ENCODE measurements at regions not wholly inside any gene's neighbourhood (a gene's known extent, or its start where the extent isn't known, plus 50 kb on each side); places are given as distances from the start of the nearest gene placed in this dataset.
"Not testable (repeated sequence)": the region's sequence is repeated elsewhere in the genome, so short reads cannot be mapped to it uniquely, and the experiment has no call there.

GRCh38 chr5:72641164-72641563 lies 134.0 kb upstream of the ZNF366 start:
- DNase-seq (ENCODE audit: low spot score) (no peak), ATAC-seq (ENCODE audit: low read depth) (no peak)
- no peaks in the 10 kb centered on the region for H3K9me3 ChIP-seq (ENCODE audit: severe bottlenecking)
- no peaks in the 10 kb centered on the region for H3K4me1 ChIP-seq (ENCODE audit: insufficient read depth, poor library complexity, severe bottlenecking)
- no peak overlapping the region for H3K4me3 ChIP-seq (ENCODE audit: severe bottlenecking)
- TF ChIP-seq, protein P1, sequence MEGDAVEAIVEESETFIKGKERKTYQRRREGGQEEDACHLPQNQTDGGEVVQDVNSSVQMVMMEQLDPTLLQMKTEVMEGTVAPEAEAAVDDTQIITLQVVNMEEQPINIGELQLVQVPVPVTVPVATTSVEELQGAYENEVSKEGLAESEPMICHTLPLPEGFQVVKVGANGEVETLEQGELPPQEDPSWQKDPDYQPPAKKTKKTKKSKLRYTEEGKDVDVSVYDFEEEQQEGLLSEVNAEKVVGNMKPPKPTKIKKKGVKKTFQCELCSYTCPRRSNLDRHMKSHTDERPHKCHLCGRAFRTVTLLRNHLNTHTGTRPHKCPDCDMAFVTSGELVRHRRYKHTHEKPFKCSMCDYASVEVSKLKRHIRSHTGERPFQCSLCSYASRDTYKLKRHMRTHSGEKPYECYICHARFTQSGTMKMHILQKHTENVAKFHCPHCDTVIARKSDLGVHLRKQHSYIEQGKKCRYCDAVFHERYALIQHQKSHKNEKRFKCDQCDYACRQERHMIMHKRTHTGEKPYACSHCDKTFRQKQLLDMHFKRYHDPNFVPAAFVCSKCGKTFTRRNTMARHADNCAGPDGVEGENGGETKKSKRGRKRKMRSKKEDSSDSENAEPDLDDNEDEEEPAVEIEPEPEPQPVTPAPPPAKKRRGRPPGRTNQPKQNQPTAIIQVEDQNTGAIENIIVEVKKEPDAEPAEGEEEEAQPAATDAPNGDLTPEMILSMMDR (IDR thresholded peaks at IDR 0.05; ENCODE audit: poor library complexity, severe bottlenecking) = no peak
- H3K27me3 ChIP-seq (ENCODE audit: insufficient read depth, poor library complexity, severe bottlenecking) = no peaks in the 10 kb centered on the region
- no peak overlapping the region for H3K27ac ChIP-seq (ENCODE audit: poor library complexity, severe bottlenecking)
- no peaks in the 10 kb centered on the region for H3K36me3 ChIP-seq (ENCODE audit: low read depth)

- TF ChIP-seq, protein P1 (IDR thresholded peaks at IDR 0.05; ENCODE audit: poor library complexity, severe bottlenecking) = no peak
- DNase-seq (ENCODE audit: low spot score) = no peak
- no peaks in the 10 kb centered on the region for H3K9me3 ChIP-seq (ENCODE audit: severe bottlenecking)
- no peaks in the 10 kb centered on the region for H3K27me3 ChIP-seq (ENCODE audit: insufficient read depth, poor library complexity, severe bottlenecking)
- H3K36me3 ChIP-seq (ENCODE audit: low read depth) = no peaks in the 10 kb centered on the region
- H3K27ac ChIP-seq (ENCODE audit: poor library complexity, severe bottlenecking) = no peak overlapping the region
- H3K4me3 ChIP-seq (ENCODE audit: severe bottlenecking) = no peak overlapping the region
- no peak for ATAC-seq (ENCODE audit: low read depth)
- H3K4me1 ChIP-seq (ENCODE audit: insufficient read depth, poor library complexity, severe bottlenecking) = no peaks in the 10 kb centered on the region
These were observed 129.8 kb upstream of the ZNF366 start for GRCh38 chr5:72637058-72637457.

- not testable (repeated sequence) for H3K27me3 ChIP-seq (ENCODE audit: insufficient read depth, poor library complexity, severe bottlenecking); ATAC-seq (ENCODE audit: low read depth); DNase-seq (ENCODE audit: low spot score); H3K27ac ChIP-seq (ENCODE audit: poor library complexity, severe bottlenecking); H3K4me1 ChIP-seq (ENCODE audit: insufficient read depth, poor library complexity, severe bottlenecking); H3K36me3 ChIP-seq (ENCODE audit: low read depth); H3K4me3 ChIP-seq (ENCODE audit: severe bottlenecking); H3K9me3 ChIP-seq (ENCODE audit: severe bottlenecking)
These were observed 129.4 kb upstream of the ZNF366 start for GRCh38 chr5:72636565-72636964.

DNA sequence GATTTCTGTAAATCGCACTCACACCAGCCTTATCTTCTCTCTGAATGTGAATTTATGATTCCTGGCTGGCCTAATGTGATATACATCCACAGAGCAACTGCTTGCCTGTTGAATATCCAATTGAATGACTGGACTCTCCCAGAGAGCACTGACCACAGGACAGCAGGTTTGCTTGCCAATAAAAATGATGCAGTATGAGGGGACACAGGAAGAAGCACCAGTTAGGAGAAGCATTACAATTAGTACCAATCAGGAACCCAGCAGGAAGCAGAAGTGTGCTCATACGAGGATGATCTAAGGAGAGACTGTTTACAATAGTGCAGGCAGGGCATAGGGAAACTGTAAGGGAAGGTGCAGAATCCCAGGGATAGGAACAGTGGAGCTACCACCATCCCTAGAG lies 127.2 kb upstream of the ZNF366 start:
- Histone ChIP-seq H3K4me3 (ENCODE audit: severe bottlenecking) (no peak overlapping the region), H3K27ac (ENCODE audit: poor library complexity, severe bottlenecking) (no peak overlapping the region), H3K9me3 (ENCODE audit: severe bottlenecking) (no peaks in the 10 kb centered on the region), H3K27me3 (ENCODE audit: insufficient read depth, poor library complexity, severe bottlenecking) (no peaks in the 10 kb centered on the region), H3K36me3 (ENCODE audit: low read depth) (no peaks in the 10 kb centered on the region), H3K4me1 (ENCODE audit: insufficient read depth, poor library complexity, severe bottlenecking) (no peaks in the 10 kb centered on the region)
- TF ChIP-seq, protein P1 (IDR thresholded peaks at IDR 0.05; ENCODE audit: poor library complexity, severe bottlenecking) = no peak
- DNase-seq (ENCODE audit: low spot score) (no peak), ATAC-seq (ENCODE audit: low read depth) (no peak)

GRCh38 chr5:72633649-72634048 lies 126.4 kb upstream of the ZNF366 start:
- no peaks in the 10 kb centered on the region for H3K27me3 ChIP-seq (ENCODE audit: insufficient read depth, poor library complexity, severe bottlenecking)
- H3K4me1 ChIP-seq (ENCODE audit: insufficient read depth, poor library complexity, severe bottlenecking) = no peaks in the 10 kb centered on the region
- no peak overlapping the region for H3K27ac ChIP-seq (ENCODE audit: poor library complexity, severe bottlenecking)
- no peak for DNase-seq (ENCODE audit: low spot score)
- H3K4me3 ChIP-seq (ENCODE audit: severe bottlenecking) = no peak overlapping the region
- H3K36me3 ChIP-seq (ENCODE audit: low read depth) = no peaks in the 10 kb centered on the region
- ATAC-seq (ENCODE audit: low read depth) = no peak
- TF ChIP-seq, protein P1 (IDR thresholded peaks at IDR 0.05; ENCODE audit: poor library complexity, severe bottlenecking) = no peak
- no peaks in the 10 kb centered on the region for H3K9me3 ChIP-seq (ENCODE audit: severe bottlenecking)

All from RWPE2 (cell line).